ENCODE measurements at regions not wholly inside any gene's neighbourhood (a gene's known extent, or its start where the extent isn't known, plus 50 kb on each side); places are given as distances from the start of the nearest gene placed in this dataset.
"Not testable (repeated sequence)": the region's sequence is repeated elsewhere in the genome, so short reads cannot be mapped to it uniquely, and the experiment has no call there.

- TF ChIP-seq, protein P1, sequence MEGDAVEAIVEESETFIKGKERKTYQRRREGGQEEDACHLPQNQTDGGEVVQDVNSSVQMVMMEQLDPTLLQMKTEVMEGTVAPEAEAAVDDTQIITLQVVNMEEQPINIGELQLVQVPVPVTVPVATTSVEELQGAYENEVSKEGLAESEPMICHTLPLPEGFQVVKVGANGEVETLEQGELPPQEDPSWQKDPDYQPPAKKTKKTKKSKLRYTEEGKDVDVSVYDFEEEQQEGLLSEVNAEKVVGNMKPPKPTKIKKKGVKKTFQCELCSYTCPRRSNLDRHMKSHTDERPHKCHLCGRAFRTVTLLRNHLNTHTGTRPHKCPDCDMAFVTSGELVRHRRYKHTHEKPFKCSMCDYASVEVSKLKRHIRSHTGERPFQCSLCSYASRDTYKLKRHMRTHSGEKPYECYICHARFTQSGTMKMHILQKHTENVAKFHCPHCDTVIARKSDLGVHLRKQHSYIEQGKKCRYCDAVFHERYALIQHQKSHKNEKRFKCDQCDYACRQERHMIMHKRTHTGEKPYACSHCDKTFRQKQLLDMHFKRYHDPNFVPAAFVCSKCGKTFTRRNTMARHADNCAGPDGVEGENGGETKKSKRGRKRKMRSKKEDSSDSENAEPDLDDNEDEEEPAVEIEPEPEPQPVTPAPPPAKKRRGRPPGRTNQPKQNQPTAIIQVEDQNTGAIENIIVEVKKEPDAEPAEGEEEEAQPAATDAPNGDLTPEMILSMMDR (conservative IDR thresholded peaks at IDR 0.05 in 1 of 2, IDR thresholded peaks at IDR 0.05 in 1 of 2; ENCODE audit: extremely low read depth in 1 of 2, insufficient read depth in 1 of 2, low read depth in 1 of 2, low read length in 2 of 2), result not testable (repeated sequence)
- not testable (repeated sequence) for TF ChIP-seq EZH2 (IDR thresholded peaks at IDR 0.05; ENCODE audit: borderline replicate concordance, low read length)
Measured at GRCh38 chr9:97150471-97150870, 111.5 kb upstream of the CTSV start.
